ENCODE measurements at regions not wholly inside any gene's neighbourhood (a gene's known extent, or its start where the extent isn't known, plus 50 kb on each side); places are given as distances from the start of the nearest gene placed in this dataset.

DNA sequence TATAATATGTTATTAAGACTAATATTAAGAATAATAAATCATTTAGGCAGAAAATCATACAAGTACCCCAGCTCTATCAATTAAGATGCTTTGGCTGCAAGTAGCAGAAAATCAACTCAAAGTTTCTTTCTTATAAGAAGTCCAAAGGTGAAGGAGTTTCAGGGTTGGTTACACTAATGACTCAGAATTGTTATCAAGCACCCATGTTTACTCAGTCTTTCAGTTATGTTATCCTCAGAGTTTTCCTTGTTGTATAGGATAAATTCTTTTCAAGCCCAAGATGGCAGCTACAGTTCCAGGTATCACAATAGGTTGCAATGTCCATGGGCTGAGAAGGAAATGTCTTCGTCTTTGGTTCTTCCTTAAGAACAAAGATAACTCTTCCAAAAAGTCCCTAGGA lies 163.6 kb downstream of the TNFSF18 start:
- no peak for DNase-seq (ENCODE audit: low read depth in 2 of 2)

DNA sequence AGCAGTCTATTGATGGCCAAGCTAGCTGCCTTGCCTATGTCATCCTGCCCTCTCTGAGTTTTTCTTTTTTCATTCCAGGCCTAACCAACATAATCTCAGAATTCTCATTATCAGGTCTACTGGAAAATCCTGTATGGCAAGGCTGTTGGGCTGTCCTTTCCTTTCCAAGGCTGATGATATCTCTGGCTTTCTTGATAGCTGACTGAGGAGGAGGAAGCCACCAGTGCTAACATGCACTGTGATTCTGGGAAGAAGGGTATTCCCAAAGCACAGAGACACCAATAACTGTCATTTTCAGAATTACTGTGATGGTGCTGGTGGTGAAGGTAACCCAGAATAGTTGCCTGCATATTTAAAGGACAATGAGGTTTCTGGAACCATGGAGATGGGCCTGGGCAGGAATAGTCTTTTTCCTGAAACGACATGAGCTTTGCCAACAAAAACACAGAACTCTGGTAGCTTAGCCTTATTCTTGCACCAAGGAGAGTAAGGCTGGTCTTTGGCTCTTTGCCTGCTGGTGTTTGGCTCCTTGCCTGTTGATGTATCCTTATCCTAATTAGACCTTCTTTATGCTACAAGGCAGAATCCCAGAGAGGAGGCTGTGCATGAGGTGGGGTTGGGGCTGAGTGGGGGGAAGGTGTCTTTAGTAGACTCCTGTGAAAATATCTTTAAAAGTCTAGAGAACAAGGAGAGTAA lies 157.4 kb downstream of the TNFSF18 start:
- DNase-seq (ENCODE audit: low read depth in 2 of 2) = no peak

DNA sequence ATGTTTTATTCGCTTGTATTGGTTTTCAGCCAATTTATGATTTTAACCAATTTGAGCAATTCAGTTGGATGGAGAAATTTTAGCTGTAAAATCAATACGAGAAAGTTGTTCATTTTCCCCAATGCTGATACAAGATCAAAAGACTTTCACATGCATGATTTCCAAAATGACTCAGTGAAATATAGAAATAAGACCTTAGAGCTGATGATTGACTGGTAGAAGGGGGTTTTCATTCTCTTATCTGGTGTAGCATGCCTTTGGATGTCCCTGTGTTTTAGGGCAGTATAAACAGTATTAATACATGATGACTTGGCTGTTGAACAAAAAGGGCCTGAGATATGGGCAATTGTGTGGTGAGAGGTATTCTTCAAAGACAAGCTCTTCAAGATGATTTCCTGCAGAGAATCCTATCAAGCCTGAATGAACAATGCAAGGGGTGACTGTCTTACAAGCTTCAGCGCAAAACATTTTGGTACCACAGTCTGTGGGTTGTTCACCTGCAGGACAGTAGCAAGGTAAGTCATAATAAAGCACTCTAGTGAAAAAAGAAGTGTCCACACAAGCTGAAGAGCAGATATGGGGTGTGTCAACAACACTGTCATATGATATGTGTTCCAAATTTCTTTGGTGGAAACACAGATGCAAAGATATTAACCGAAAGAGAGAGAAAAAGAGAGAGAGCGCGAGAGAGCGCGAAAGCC lies 156.2 kb downstream of the TNFSF18 start:
- DNase-seq (ENCODE audit: low read depth in 2 of 2) = no peak

DNA sequence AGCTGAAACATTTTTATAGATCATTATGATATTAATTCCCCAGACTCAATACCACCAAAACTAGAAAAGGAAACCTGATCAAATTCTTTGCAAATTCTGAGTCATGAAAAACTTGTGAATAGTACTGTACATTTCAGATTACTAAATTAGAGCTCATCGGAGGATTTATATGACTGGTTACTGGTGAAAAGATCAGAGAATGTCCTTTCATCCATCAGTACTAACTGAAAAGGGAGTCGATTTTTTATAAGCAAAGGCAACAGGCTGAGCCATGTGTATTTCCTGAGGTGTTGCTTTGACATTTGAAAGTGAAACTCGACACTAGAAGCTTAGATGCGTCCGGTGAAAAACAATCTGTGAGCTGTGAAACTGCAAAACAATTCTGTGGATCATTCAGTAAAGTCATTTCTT lies 155.7 kb downstream of the TNFSF18 start:
- no peak for DNase-seq (ENCODE audit: low read depth in 2 of 2)

DNA sequence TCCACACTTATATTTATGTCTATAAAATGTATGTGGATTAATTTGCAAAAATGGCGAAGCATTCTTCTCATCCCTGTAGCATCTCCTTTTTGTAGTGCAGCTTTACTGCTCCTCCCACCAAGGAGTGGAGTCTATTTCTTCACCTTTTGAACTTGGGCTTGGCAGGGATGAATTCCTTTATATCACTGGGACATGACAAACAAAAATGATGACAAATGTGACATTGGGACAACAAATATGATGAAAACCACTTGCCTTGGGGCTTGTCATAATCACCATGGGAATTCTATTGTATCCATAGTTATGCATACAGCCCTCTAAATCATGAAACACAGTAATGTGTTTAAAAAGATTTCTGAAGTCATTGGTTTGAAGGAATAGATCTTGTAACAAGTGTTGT lies 155.0 kb downstream of the TNFSF18 start:
- DNase-seq (ENCODE audit: low read depth in 2 of 2) = no peak

DNA sequence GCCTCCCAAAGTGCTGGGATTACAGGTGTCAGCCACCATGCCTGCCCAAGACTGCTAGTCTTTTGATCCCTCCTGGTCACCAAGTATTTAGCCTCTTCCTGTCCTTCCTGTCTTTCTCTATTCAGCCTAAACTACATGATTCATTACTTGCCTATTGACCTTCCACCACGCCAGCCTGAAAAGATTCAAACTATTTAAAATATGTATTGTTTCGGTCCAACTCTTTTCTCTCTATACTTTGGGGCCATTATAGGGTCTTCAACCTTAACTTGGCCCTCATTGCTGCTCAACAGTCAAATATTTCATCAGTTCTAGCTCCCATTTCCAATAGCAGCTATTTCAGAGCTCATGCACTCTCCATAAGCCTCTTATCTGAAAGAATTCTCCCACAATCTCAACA lies 153.0 kb downstream of the TNFSF18 start:
- no peak for DNase-seq (ENCODE audit: low read depth in 2 of 2)

DNA sequence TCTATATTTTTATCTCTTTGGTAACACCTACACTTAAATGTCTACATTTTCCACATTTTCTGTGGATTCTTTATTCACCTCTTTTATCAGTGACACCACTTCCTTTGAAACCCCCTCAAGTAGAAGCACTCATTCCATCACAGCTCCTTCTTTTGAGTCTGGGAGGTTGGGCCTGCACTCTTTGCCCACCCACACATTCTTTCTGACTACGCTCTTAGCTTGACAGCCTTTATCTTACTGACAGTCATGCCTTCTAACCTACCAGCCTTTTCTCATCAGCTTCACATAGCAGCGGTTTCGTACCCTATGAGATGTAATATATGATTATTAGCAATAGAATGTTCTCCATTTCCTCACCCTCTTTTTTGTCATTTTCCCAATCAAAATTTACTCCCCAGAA lies 151.9 kb downstream of the TNFSF18 start:
- DNase-seq (ENCODE audit: low read depth in 2 of 2) = no peak

DNA sequence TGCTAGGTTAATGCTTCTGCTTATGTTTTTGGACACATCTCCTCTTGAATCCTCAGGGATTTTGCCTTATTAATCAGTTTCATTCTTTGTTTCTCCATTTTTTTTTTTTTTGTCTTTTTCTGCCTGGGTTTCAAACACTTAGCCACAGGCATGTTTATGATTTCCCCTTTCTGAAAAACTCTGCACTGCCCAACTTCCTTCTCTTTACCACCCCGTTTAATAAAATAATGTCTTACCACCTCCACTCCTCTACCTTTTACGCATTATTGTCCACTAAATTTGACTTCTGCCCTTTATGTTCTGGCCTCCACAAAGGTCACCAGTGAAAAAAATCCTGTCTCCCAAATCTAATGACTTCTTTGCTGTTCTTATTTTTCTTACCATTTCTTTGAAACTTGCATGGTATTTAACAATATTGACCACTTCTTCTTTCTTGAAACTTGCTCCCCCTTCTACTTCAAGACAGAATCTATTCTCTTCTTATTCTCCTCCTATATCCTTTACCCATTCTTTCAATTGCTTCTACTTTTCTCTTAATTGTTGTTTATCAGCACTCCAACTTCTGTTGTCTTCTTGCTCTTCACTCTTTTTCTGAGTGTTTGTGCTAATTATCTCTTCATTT lies 150.3 kb downstream of the TNFSF18 start:
- DNase-seq (ENCODE audit: low read depth in 2 of 2) = no peak

DNA sequence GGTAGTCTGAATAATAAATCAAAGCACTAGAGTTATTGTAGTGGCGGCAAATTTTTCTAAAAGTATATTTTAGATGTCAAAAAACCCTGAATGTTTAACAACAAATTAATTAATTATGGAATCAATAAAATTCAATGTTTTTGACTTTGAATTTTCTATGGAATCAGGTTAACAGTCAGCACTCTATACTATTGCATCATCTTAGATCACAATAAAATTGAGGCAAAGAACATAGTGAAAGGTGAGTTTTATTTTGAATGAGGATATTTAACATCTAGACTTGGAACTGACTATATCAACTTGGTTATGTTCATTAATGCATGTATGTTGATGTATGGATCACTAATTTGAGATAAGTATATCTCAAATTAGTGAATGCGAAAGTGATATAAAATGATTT lies 148.5 kb downstream of the TNFSF18 start:
- DNase-seq (ENCODE audit: low read depth in 2 of 2) = no peak

DNA sequence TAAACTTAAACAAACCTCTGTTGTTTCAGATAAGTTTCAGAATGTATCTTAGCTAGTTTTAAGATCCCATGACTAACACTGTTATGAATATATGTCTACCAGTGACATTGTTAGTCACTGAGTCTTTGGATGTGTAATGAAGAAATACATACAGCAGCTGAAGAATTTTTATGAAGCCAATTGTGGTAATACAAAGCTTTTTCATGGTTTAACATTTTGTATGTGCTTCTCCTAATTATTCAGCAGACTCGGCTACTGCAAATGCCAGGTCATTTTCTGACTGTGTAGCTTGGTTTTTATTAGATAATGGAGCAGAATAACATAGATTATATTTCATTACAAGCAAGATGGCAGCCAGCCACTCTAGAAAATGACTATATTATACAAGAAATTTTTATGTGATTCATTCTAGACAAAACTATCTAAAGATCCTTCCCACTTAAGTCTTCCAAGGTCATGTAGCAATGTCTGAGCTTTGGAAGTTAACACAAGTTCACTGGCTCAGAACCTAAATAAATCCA lies 147.8 kb downstream of the TNFSF18 start:
- no peak for DNase-seq (ENCODE audit: low read depth in 2 of 2)

DNA sequence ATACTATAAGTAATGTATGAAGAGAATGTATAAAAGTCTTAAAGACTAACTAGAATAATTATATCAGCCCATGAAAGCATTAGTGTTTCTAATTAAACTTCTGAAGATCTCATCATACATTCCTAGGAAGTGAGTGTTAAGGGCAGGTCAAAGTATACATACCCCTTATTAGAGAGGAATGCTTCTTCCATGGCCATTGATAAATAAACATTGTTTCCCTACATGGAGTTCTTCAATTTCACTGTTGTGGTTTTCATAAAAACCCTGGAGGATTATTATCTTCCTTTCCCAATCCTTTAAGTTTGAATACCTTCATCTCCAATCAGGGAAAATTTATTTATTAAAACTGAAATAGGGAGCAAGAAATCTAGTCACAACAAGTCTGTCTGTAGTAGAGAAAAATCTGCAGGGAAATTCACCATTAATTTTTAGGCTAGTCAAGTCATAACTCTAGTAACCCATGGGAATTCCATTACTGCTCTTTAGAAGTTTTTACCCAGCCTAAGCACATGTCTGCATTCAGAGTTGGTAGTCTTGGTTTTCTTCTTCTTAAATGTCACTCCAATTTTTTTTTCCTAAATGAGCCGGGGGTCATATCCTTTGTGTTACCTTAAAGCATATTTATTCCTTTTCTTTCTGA lies 147.0 kb downstream of the TNFSF18 start:
- DNase-seq (ENCODE audit: low read depth in 2 of 2) = no peak

DNA sequence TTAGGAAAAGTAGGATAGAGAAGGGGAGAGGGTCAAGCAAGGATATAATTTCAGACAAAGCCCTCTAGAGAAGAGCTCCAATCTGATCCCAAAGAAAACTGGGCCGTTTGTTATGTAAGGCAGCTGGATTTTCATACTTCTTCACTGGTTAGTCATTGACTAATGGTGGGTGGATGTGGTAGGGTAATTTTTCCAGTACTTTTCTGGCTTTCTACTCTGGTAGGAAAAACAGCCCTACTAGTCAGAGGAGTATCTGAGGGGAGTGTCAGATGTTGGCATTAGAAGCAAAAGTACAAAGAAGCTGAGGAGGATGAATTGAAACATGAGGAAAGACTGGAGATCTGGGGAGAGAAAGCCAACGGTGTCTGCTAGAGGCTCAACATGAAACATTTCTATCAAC lies 145.3 kb downstream of the TNFSF18 start:
- DNase-seq (ENCODE audit: low read depth in 2 of 2) = no peak

DNA sequence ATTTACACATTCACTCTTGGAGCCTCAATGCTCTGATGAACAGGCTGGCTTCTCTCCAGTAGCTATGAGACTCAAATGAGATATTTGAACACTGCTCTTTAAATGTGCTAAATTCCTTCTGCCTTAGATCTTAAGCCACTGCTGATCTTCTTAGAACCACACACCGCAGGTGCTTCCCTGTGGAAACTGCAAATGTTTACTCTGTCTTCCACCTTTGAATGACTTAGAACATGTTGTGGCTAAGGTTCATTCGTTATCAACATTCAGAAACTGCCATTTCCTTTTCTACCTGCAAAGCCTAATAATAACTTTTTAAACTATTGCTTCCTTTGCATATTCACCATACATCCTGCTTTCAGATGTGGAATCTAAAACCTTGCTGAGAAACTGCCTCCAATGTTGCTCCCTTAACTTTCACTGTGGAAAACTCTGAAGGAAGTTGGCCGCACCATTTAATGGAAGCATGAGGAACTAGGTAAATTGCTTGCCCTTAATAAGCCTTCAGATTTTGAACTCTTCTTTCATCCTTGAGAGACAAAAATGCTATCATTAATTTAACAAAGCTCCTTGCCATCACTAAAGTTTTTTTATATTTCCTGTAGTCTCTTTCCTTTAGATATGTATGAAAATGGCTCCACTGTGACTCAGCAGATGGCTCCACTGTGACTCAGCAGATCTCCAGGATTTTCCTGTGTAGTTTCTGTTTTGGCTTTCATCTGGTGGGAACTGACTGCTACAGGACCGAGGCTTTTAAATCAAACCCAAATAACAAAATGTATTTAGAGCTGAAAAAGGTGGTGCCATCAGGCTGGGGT lies 143.8 kb downstream of the TNFSF18 start:
- DNase-seq (ENCODE audit: low read depth in 2 of 2) = no peak

DNA sequence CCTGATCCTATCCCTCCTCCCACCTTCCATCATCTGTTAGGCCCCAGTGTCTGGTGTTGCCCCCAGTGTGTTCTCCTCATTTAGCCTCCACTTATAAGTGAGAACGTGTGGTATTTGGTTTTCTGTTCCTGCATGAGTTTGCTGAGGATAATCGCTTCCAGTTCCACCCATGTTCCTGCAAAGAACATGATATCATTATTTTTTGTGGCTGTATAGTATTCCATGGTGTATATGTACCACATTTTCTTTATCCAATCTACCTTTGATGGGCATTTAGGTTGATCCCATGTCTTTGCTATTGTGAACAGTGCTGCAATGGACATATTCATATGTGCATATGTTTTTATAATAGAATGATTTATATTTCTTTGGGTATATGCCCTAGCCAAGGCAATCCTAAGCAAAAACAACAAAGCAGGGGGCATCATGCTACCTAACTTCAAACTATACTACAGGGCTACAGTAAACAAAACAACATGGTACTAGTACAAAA lies 142.9 kb downstream of the TNFSF18 start:
- no peak for DNase-seq (ENCODE audit: low read depth in 2 of 2)

DNA sequence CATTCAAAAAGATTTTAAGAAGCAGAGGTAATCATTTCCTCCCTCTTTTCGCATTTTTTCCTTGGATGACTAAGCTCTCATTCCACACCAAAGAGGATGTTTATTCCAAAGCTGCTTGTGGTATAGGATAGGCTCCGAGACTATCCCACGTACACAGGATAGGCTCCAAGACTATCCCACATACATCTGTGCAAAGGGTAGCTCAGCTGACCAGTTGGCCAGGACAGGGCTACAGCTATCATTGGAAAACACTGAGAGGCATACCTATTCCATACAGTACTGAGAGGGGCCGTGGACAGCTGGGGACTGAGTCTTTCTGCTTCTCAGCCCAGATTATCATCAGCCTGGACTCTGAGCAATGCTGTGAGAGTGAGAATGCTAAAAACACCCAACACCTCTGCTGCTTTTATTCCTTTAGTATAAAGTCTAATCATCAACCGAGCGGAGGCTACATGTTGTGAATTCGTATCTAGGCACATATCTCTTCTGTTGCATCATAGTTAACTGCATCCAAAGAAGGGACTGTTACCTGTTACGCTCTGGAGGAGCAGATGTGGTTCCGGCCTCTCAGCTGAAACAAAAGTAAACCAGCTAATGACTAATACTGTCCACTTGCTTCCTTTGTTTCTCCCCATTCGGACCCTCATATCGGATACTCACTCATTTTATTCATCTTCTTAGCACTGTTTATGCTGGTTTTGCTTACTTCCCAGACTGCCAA lies 141.0 kb downstream of the TNFSF18 start:
- DNase-seq (ENCODE audit: low read depth in 2 of 2) = no peak

DNA sequence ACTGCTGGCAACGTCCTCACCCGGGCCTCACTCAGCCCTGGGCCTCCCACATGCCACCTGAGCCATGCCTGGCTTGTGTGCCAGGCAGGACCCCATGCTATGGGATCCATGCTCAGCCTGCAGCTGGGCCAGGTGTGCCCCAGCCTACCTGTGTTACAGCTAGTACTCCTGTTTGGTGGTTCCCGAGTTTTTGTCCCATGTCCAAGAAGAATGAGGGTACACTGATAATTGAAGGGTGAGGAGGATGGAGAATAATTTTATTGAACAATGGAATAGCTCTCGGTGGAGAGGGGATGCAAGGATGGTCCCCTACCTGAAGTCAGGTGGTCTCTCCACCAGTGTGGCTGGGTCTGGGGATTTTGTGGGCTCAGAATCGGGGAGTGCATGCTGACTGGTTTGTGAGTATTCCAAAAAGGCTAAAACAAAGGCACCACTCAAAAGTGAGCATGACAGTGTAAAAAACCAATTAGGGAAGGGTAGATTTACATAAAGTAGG lies 137.9 kb downstream of the TNFSF18 start:
- DNase-seq (ENCODE audit: low read depth in 2 of 2) = no peak

DNA sequence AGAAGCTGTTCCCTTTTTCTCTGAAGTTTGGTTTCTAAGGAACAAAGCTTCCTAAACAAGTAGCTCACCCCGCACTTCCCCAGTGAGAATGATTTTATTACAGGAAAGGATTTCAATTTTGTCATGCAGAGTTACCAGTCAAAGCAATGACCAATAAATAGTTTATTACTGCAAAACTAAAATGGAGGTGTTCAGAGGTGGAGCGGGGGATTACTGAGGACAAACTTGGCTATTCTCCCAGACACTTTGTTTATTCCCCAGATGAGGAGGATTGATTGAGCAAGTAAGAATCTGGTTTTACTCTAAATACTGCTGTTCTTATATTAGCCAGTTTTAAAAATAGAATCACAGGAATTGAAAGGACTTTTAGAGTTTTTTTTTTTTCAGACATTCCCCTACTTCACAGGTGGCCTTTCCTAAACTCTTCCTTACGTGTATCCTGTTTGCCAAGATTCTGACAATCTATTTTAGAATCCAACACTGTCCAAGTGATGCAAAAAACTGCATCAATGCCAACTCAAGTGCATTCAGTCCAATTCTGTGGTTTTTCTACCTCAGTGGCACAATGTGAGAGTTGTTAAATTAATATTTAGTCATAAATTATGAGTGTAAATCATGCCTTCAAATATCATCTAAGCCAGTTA lies 136.1 kb downstream of the TNFSF18 start:
- DNase-seq (ENCODE audit: low read depth in 2 of 2) = no peak

DNA sequence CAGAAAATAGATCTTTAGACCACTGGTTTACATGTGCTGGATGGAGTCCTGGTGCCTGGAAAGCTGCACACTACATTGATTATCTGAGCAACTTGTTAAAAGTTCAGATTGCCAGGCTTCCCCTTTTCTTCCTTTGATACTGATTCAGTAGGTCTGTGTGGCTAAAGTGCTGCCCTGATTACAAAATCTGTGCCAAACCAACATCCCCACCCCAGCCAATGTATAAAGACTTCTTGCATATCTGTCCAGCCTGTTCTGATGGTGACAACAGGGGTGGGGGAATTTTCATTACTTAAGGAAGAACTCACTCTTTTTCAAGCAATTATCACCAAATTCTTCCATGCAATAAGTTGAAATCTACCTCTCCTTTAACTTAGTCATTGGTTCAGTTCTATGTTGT lies 135.5 kb downstream of the TNFSF18 start:
- DNase-seq (ENCODE audit: low read depth in 2 of 2) = no peak

DNA sequence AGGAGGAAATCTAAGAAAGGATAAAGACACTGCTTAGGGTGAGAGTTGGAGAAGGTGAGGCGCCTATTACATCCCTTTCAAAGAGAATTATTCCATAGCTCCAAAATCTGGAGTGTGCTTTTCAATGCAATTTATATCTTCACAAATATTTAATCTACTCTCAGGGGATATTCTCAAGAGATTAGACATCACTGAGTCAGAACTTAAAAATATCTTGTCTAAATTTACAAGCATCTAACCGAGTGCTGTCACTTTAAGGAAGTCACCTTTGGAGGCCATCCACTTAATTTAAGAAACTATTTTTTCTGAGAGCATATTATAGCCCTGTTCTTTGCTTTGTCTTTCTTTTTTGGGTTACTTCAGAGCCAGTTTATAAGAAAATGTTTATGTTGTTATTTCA lies 134.6 kb downstream of the TNFSF18 start:
- no peak for DNase-seq (ENCODE audit: low read depth in 2 of 2)

DNA sequence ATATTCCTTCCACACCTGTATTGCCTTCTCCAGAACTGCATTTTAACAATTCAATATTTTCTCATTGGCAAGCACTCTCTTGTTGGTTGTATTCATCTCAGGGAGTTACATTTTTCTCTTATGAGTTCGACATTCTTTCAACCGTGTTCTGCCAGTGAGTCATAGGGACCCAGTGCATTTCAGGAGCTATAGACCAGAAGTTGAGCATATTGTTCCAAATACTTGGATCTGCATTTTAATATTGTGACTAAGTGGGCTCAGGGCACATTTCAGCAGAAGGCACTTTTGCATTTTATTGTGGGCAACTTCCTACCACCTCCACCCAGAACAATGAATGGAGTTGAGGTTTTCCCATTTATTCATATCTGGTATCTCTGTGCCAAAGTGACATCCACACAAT lies 132.8 kb downstream of the TNFSF18 start:
- no peak for DNase-seq (ENCODE audit: low read depth in 2 of 2)

All from stimulated activated CD4-positive, alpha-beta T cell treated with anti-CD3 and anti-CD28 coated beads, Interleukin-1b, Interleukin-23, amount 100 ng/mL, for 4 hours (primary cell).